ENCODE measurements at regions not wholly inside any gene's neighbourhood (a gene's known extent, or its start where the extent isn't known, plus 50 kb on each side); places are given as distances from the start of the nearest gene placed in this dataset.

- Histone ChIP-seq H2AFZ (ENCODE audit: low read depth, low read length, severe bottlenecking) (no peak overlapping the region), H4K20me1 (ENCODE audit: low read depth, low read length) (no peaks in the 10 kb centered on the region), H3K9me3 (ENCODE audit: insufficient read depth, low read length) (no peaks in the 10 kb centered on the region), H3K36me3 (ENCODE audit: low read length) (no peaks in the 10 kb centered on the region), H3K9ac (ENCODE audit: low read length) (no peak overlapping the region), H3K27me3 (ENCODE audit: low read length) (no peaks in the 10 kb centered on the region), H3K4me2 (ENCODE audit: low read depth, low read length, poor library complexity, severe bottlenecking) (no peak overlapping the region), H3K4me3 (ENCODE audit: insufficient read depth, low read length, poor library complexity, severe bottlenecking) (no peak overlapping the region), H3K9me2 (replicated peaks; ENCODE audit: insufficient read depth, low read length) (no peaks in the 10 kb centered on the region), H3K27ac (ENCODE audit: low read depth, low read length) (no peak overlapping the region), H3F3A (ENCODE audit: insufficient read depth) (no peaks in the 10 kb centered on the region), H3K79me2 (ENCODE audit: insufficient read depth, low read length) (no peaks in the 10 kb centered on the region)
- TF ChIP-seq, protein P1, sequence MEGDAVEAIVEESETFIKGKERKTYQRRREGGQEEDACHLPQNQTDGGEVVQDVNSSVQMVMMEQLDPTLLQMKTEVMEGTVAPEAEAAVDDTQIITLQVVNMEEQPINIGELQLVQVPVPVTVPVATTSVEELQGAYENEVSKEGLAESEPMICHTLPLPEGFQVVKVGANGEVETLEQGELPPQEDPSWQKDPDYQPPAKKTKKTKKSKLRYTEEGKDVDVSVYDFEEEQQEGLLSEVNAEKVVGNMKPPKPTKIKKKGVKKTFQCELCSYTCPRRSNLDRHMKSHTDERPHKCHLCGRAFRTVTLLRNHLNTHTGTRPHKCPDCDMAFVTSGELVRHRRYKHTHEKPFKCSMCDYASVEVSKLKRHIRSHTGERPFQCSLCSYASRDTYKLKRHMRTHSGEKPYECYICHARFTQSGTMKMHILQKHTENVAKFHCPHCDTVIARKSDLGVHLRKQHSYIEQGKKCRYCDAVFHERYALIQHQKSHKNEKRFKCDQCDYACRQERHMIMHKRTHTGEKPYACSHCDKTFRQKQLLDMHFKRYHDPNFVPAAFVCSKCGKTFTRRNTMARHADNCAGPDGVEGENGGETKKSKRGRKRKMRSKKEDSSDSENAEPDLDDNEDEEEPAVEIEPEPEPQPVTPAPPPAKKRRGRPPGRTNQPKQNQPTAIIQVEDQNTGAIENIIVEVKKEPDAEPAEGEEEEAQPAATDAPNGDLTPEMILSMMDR (IDR thresholded peaks at IDR 0.05; ENCODE audit: insufficient read depth, low read length, poor library complexity, severe bottlenecking), result no peak
- no peak for TF ChIP-seq EZH2phosphoT487 (conservative IDR thresholded peaks at IDR 0.05; ENCODE audit: low read length)
Observed at GRCh38 chr16:5605404-5605803, 507.8 kb upstream of the EEF2KMT start.

DNA sequence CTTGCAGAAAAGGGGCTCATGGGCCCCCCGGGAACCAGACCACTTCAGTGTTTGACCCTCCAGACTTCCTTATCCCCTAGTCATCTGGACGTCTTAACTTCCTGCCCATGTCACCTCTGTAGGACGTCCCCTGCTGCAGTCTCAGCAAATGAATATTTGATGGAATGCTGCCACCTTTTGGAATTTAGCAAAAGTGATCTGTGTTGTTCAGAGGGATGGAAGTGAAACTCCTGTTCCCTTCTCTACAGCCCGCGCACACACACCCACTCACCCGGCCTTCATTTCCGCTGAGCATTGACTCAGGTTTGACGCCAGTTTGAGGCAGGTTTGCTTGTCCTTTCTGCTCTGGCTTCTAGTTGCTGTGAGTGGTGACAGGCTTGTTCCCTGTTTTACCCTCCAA lies 507.2 kb upstream of the EEF2KMT start:
- TF ChIP-seq, protein P1 (IDR thresholded peaks at IDR 0.05; ENCODE audit: insufficient read depth, low read length, poor library complexity, severe bottlenecking), result no peak
- no peak for TF ChIP-seq EZH2phosphoT487 (conservative IDR thresholded peaks at IDR 0.05; ENCODE audit: low read length)

DNA sequence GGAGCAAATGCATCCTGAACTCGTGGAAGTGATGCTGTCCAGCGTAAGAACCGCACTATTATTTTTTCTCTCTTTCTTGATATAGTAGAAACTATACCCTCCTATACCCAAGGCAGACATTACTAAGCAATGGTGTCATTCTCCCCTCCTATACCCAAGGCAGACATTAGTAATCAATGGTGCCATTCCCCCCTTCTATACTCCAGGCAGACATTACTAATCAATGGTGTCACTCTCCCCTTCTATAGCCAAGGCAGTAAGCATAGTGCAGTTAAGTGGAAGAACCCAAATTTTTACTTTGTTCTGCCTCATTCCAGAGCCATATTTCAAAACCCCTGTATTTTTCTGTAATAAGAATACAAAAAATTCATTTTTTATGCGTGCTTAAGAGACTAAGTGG lies 506.2 kb upstream of the EEF2KMT start:
- H3K36me3 ChIP-seq (ENCODE audit: low read length), result no peaks in the 10 kb centered on the region
- H3F3A ChIP-seq (ENCODE audit: insufficient read depth), result no peaks in the 10 kb centered on the region
- H3K79me2 ChIP-seq (ENCODE audit: insufficient read depth, low read length), result no peaks in the 10 kb centered on the region
- no peaks in the 10 kb centered on the region for H4K20me1 ChIP-seq (ENCODE audit: low read depth, low read length)
- H3K27ac ChIP-seq (ENCODE audit: low read depth, low read length), result no peak overlapping the region
- no peak overlapping the region for H2AFZ ChIP-seq (ENCODE audit: low read depth, low read length, severe bottlenecking)
- H3K9me3 ChIP-seq (ENCODE audit: insufficient read depth, low read length), result no peaks in the 10 kb centered on the region
- no peak overlapping the region for H3K9ac ChIP-seq (ENCODE audit: low read length)
- H3K9me2 ChIP-seq (replicated peaks; ENCODE audit: insufficient read depth, low read length), result no peaks in the 10 kb centered on the region
- TF ChIP-seq EZH2phosphoT487 (conservative IDR thresholded peaks at IDR 0.05; ENCODE audit: low read length), result no peak
- TF ChIP-seq, protein P1 (IDR thresholded peaks at IDR 0.05; ENCODE audit: insufficient read depth, low read length, poor library complexity, severe bottlenecking), result no peak
- no peak overlapping the region for H3K4me3 ChIP-seq (ENCODE audit: insufficient read depth, low read length, poor library complexity, severe bottlenecking)
- no peak overlapping the region for H3K4me2 ChIP-seq (ENCODE audit: low read depth, low read length, poor library complexity, severe bottlenecking)
- H3K27me3 ChIP-seq (ENCODE audit: low read length), result no peaks in the 10 kb centered on the region

More for the DNA sequence above, 507.2 kb upstream of the EEF2KMT start:
- no peaks in the 10 kb centered on the region for H4K20me1 ChIP-seq (ENCODE audit: low read depth, low read length)
- H3K4me3 ChIP-seq (ENCODE audit: insufficient read depth, low read length, poor library complexity, severe bottlenecking), result no peak overlapping the region
- no peak overlapping the region for H3K4me2 ChIP-seq (ENCODE audit: low read depth, low read length, poor library complexity, severe bottlenecking)
- no peaks in the 10 kb centered on the region for H3K9me2 ChIP-seq (replicated peaks; ENCODE audit: insufficient read depth, low read length)
- no peak overlapping the region for H3K9ac ChIP-seq (ENCODE audit: low read length)
- H3K27ac ChIP-seq (ENCODE audit: low read depth, low read length), result no peak overlapping the region
- H3K36me3 ChIP-seq (ENCODE audit: low read length), result no peaks in the 10 kb centered on the region
- H3F3A ChIP-seq (ENCODE audit: insufficient read depth), result no peaks in the 10 kb centered on the region
- H3K9me3 ChIP-seq (ENCODE audit: insufficient read depth, low read length), result no peaks in the 10 kb centered on the region
- no peak overlapping the region for H2AFZ ChIP-seq (ENCODE audit: low read depth, low read length, severe bottlenecking)
- no peaks in the 10 kb centered on the region for H3K27me3 ChIP-seq (ENCODE audit: low read length)
- no peaks in the 10 kb centered on the region for H3K79me2 ChIP-seq (ENCODE audit: insufficient read depth, low read length)

Data from SU-DHL-6 (cell line).